ENCODE measurements at regions not wholly inside any gene's neighbourhood (a gene's known extent, or its start where the extent isn't known, plus 50 kb on each side); places are given as distances from the start of the nearest gene placed in this dataset.
"Not testable (repeated sequence)": the region's sequence is repeated elsewhere in the genome, so short reads cannot be mapped to it uniquely, and the experiment has no call there.

DNA sequence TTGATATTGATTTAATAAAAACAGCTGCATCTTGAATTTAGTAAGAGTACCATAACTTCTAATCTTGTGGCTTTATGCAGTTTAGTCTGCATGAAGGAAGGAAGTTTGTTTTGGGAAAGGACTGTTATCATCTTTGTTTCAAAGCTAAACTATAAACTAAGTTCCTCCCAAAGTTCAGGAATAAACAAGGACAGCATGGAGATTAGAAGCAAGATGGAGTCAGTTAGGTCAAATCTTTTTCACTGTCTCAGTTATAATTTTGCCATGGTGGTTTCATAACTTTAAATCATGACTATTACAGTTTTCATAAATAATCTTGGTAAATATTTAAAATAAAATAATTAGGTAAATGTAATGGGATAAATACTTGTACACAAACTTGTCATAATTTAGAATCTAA is 189.9 kb upstream of the ETV3 start:
- H3K27ac Mint-ChIP-seq; H3K4me1 Mint-ChIP-seq (ENCODE audit: low read depth): not testable (repeated sequence)

DNA sequence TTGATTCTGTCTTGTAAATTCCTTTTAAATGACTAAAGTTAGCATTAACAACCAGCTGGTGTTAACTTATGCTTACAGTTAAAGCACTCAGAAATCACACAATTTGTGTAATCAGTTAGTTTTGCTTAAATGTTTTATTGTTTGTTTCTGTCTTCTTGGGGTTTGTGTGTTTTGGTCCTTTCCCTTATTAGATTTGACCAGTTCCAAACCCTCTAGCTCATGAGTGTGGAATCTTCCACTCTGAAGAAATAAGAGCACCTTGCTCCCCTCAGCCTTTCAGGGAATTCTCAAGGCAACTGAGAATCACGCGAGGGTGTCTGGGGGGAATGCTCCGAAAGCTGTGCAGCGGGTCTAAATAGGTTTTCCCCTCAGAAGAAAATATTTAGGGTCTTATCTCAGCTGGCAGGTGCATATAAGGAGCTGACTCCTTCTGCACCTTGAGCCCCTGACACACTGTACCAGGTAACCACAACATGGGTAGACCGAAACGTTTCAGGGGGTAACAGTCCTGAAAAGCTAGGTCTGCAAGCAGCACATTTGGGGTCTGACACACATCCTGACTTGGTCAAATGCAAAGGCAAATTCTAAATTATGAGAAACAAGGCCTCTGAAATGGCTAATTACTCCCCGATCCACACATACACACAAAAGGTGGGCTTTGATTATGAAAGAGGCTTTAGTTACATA is 188.1 kb upstream of the ETV3 start:
- H3K27ac Mint-ChIP-seq = no peak overlapping the region
- no peak overlapping the region for H3K4me3 Mint-ChIP-seq (ENCODE audit: low read depth)
- H3K27me3 Mint-ChIP-seq (ENCODE audit: low read depth) = peaks cover 13% of the 10 kb centered on the region
- intact Hi-C loops (cut with micrococcal nuclease) = no loop called here
- H3K9me3 Mint-ChIP-seq = no peaks in the 10 kb centered on the region
- H3K4me1 Mint-ChIP-seq (ENCODE audit: low read depth) = no peaks in the 10 kb centered on the region
- no peaks in the 10 kb centered on the region for H3K36me3 Mint-ChIP-seq (ENCODE audit: low read depth)
- no peak for DNase-seq (ENCODE audit: low spot score)

More for the DNA sequence above, 189.9 kb upstream of the ETV3 start:
- intact Hi-C loops (cut with micrococcal nuclease); DNase-seq (ENCODE audit: low spot score); H3K36me3 Mint-ChIP-seq (ENCODE audit: low read depth); H3K4me3 Mint-ChIP-seq (ENCODE audit: low read depth); H3K9me3 Mint-ChIP-seq: not testable (repeated sequence)
- H3K27me3 Mint-ChIP-seq (ENCODE audit: low read depth) = peaks cover 13% of the 10 kb centered on the region

- no peak for DNase-seq (ENCODE audit: low spot score)
- no peaks in the 10 kb centered on the region for H3K9me3 Mint-ChIP-seq
- no peaks in the 10 kb centered on the region for H3K4me1 Mint-ChIP-seq (ENCODE audit: low read depth)
- H3K4me3 Mint-ChIP-seq (ENCODE audit: low read depth) = no peak overlapping the region
- intact Hi-C loops (cut with micrococcal nuclease) = no loop called here
- peaks cover 13% of the 10 kb centered on the region for H3K27me3 Mint-ChIP-seq (ENCODE audit: low read depth)
- H3K36me3 Mint-ChIP-seq (ENCODE audit: low read depth) = no peaks in the 10 kb centered on the region
- H3K27ac Mint-ChIP-seq = no peak overlapping the region
Observed at GRCh38 chr1:157325220-157325619, 187.0 kb upstream of the ETV3 start.

GRCh38 chr1:157321972-157322371 is 183.8 kb upstream of the ETV3 start:
- H3K27me3 Mint-ChIP-seq (ENCODE audit: low read depth) = peaks cover 11% of the 10 kb centered on the region
- H3K27ac Mint-ChIP-seq; H3K36me3 Mint-ChIP-seq (ENCODE audit: low read depth); intact Hi-C loops (cut with micrococcal nuclease); H3K4me3 Mint-ChIP-seq (ENCODE audit: low read depth); DNase-seq (ENCODE audit: low spot score); H3K4me1 Mint-ChIP-seq (ENCODE audit: low read depth): not testable (repeated sequence)
- H3K9me3 Mint-ChIP-seq = peaks cover 13% of the 10 kb centered on the region

- H3K36me3 Mint-ChIP-seq (ENCODE audit: low read depth) = no peaks in the 10 kb centered on the region
- no peak overlapping the region for H3K4me3 Mint-ChIP-seq (ENCODE audit: low read depth)
- peaks cover 4% of the 10 kb centered on the region for H3K27me3 Mint-ChIP-seq (ENCODE audit: low read depth)
- intact Hi-C loops (cut with micrococcal nuclease) = no loop called here
- peaks cover 13% of the 10 kb centered on the region for H3K9me3 Mint-ChIP-seq
- H3K4me1 Mint-ChIP-seq (ENCODE audit: low read depth) = no peaks in the 10 kb centered on the region
- DNase-seq (ENCODE audit: low spot score) = no peak
- H3K27ac Mint-ChIP-seq = no peak overlapping the region
Observed at GRCh38 chr1:157319567-157319966, 181.4 kb upstream of the ETV3 start.

GRCh38 chr1:157317229-157317628 is 179.0 kb upstream of the ETV3 start:
- H3K9me3 Mint-ChIP-seq = peaks cover 13% of the 10 kb centered on the region
- H3K27me3 Mint-ChIP-seq (ENCODE audit: low read depth); intact Hi-C loops (cut with micrococcal nuclease): not testable (repeated sequence)

GRCh38 chr1:157315544-157315943 is 177.3 kb upstream of the ETV3 start:
- Mint-ChIP-seq H3K4me1 (ENCODE audit: low read depth) (no peaks in the 10 kb centered on the region), H3K9me3 (peaks cover 13% of the 10 kb centered on the region), H3K4me3 (ENCODE audit: low read depth) (no peak overlapping the region), H3K27ac (no peak overlapping the region), H3K36me3 (ENCODE audit: low read depth) (no peaks in the 10 kb centered on the region), H3K27me3 (ENCODE audit: low read depth) (no peaks in the 10 kb centered on the region)
- DNase-seq (ENCODE audit: low spot score) = no peak
- intact Hi-C loops (cut with micrococcal nuclease) = no loop called here

More at GRCh38 chr1:157317229-157317628, 179.0 kb upstream of the ETV3 start:
- not testable (repeated sequence) for DNase-seq (ENCODE audit: low spot score); H3K4me3 Mint-ChIP-seq (ENCODE audit: low read depth); H3K36me3 Mint-ChIP-seq (ENCODE audit: low read depth); H3K4me1 Mint-ChIP-seq (ENCODE audit: low read depth); H3K27ac Mint-ChIP-seq

GRCh38 chr1:157314408-157314807 is 176.2 kb upstream of the ETV3 start:
- DNase-seq (ENCODE audit: low spot score) = no peak
- H3K4me1 Mint-ChIP-seq (ENCODE audit: low read depth) = no peaks in the 10 kb centered on the region
- H3K27me3 Mint-ChIP-seq (ENCODE audit: low read depth) = peaks cover 2% of the 10 kb centered on the region
- intact Hi-C loops (cut with micrococcal nuclease) = no loop called here
- no peak overlapping the region for H3K27ac Mint-ChIP-seq
- H3K9me3 Mint-ChIP-seq = peaks cover 9% of the 10 kb centered on the region
- no peaks in the 10 kb centered on the region for H3K36me3 Mint-ChIP-seq (ENCODE audit: low read depth)
- H3K4me3 Mint-ChIP-seq (ENCODE audit: low read depth) = no peak overlapping the region

GRCh38 chr1:157313240-157313807 is 175.1 kb upstream of the ETV3 start:
- no peak overlapping the region for H3K27ac Mint-ChIP-seq
- H3K9me3 Mint-ChIP-seq = peaks cover 6% of the 10 kb centered on the region
- peaks cover 4% of the 10 kb centered on the region for H3K27me3 Mint-ChIP-seq (ENCODE audit: low read depth)
- DNase-seq (ENCODE audit: low spot score) = no peak
- intact Hi-C loops (cut with micrococcal nuclease) = no loop called here
- no peaks in the 10 kb centered on the region for H3K36me3 Mint-ChIP-seq (ENCODE audit: low read depth)
- no peaks in the 10 kb centered on the region for H3K4me1 Mint-ChIP-seq (ENCODE audit: low read depth)
- H3K4me3 Mint-ChIP-seq (ENCODE audit: low read depth) = no peak overlapping the region

- Mint-ChIP-seq H3K27ac (no peak overlapping the region), H3K4me1 (ENCODE audit: low read depth) (no peaks in the 10 kb centered on the region), H3K36me3 (ENCODE audit: low read depth) (no peaks in the 10 kb centered on the region), H3K4me3 (ENCODE audit: low read depth) (no peak overlapping the region), H3K27me3 (ENCODE audit: low read depth) (peaks cover 4% of the 10 kb centered on the region), H3K9me3 (no peaks in the 10 kb centered on the region)
- DNase-seq (ENCODE audit: low spot score) = no peak
- intact Hi-C loops (cut with micrococcal nuclease) = no loop called here
Observed at GRCh38 chr1:157312082-157312812, 174.1 kb upstream of the ETV3 start.

- Mint-ChIP-seq H3K27ac (no peak overlapping the region), H3K9me3 (no peaks in the 10 kb centered on the region), H3K27me3 (ENCODE audit: low read depth) (peaks cover 4% of the 10 kb centered on the region), H3K36me3 (ENCODE audit: low read depth) (no peaks in the 10 kb centered on the region), H3K4me1 (ENCODE audit: low read depth) (no peaks in the 10 kb centered on the region), H3K4me3 (ENCODE audit: low read depth) (no peak overlapping the region)
- DNase-seq (ENCODE audit: low spot score) = no peak
- intact Hi-C loops (cut with micrococcal nuclease) = no loop called here
Observed at GRCh38 chr1:157311730-157312081, 173.5 kb upstream of the ETV3 start.

DNA sequence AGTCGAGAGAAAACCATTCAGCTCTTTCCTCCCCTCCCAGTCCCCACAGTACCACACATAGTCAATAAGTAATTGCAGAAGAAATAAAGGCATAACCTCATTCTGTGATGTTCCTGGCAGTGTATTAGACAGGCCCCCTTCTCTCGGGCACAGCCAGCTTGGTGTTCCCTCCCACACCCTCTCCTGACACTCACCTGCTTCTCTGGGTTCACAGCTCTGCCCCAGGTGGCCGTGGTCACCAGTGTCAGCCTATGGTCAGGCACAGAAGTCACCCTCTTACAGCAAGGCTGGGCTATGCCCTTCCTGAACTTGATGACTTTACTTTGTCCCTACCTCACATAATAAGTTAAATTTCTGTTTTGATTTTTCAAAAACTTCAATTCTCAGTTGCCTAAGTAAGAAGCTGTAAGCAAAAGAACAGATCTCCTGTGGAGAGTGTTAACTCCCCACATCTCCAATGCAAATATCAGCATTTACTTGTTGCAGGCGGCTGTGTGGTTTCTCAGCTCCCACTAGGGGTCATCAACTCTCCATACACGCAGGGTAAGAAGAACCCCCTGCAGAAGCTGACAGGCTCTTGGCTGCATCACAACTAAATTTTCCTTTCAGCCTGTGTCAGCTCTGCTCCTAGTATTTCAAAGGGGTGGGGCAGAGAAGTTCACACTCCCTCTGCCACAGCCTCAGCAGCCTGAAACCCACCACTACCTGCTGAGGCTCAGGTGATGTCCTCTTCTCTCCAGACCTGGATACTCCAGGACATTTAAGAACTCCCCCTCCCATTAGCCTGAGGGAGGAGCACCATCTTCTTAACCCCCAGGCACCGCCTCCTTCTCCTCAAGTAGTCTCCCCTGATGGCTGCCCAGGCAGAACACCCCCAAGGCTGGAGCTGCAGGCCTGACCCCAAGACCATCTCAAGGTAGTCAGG is 172.9 kb upstream of the ETV3 start:
- H3K9me3 Mint-ChIP-seq; DNase-seq (ENCODE audit: low spot score); H3K27me3 Mint-ChIP-seq (ENCODE audit: low read depth); H3K36me3 Mint-ChIP-seq (ENCODE audit: low read depth); H3K27ac Mint-ChIP-seq; H3K4me1 Mint-ChIP-seq (ENCODE audit: low read depth); intact Hi-C loops (cut with micrococcal nuclease); H3K4me3 Mint-ChIP-seq (ENCODE audit: low read depth): not testable (repeated sequence)

Data from activated T-helper 2 cell treated with anti-CD3 and anti-CD28 coated beads, Interferon-gamma antibody, Interleukin-2, Interleukin-4, amounts not matched to agents 10 μg/mL and 5 μg/mL and 100 μg/mL, durations not matched to agents 14 hours and 24 hours and 36 hours (primary cell).